GM13976 (cell line): ENCODE measurements at regions not wholly inside any gene's neighbourhood (a gene's known extent, or its start where the extent isn't known, plus 50 kb on each side); places are given as distances from the start of the nearest gene placed in this dataset.
"Not testable (repeated sequence)": the region's sequence is repeated elsewhere in the genome, so short reads cannot be mapped to it uniquely, and the experiment has no call there.

ENCODE experiments used
- DNase-seq: peaks from one replicate; pipeline ENCODE4 v3.0.0; 2012; ENCODE audit warnings: low spot score
- in situ Hi-C: fragments of 300-500 bp; cut with MboI; formaldehyde crosslinking; loops from one replicate; pipeline ENCODE4 v1.12.0; 2022; ENCODE audit warnings: low sequenced_read_pairs, mixed read lengths, inconsistent platforms; ENCODE audit not compliant: unreplicated experiment
- TF ChIP-seq, protein P1 (sequence below): IDR thresholded peaks from 2 replicates; pipeline ENCODE4 v1.5.1; 2012; ENCODE audit warnings: borderline replicate concordance, mild to moderate bottlenecking; ENCODE audit not compliant: insufficient read depth; ENCODE audit errors: extremely low read depth, missing control alignments, control extremely low read depth

GRCh38 chr20:23143098-23143497, 57.0 kb upstream of the CD93 start:
- in situ Hi-C loops: no loop called here
- DNase-seq: no peak
- TF ChIP-seq, protein P1, sequence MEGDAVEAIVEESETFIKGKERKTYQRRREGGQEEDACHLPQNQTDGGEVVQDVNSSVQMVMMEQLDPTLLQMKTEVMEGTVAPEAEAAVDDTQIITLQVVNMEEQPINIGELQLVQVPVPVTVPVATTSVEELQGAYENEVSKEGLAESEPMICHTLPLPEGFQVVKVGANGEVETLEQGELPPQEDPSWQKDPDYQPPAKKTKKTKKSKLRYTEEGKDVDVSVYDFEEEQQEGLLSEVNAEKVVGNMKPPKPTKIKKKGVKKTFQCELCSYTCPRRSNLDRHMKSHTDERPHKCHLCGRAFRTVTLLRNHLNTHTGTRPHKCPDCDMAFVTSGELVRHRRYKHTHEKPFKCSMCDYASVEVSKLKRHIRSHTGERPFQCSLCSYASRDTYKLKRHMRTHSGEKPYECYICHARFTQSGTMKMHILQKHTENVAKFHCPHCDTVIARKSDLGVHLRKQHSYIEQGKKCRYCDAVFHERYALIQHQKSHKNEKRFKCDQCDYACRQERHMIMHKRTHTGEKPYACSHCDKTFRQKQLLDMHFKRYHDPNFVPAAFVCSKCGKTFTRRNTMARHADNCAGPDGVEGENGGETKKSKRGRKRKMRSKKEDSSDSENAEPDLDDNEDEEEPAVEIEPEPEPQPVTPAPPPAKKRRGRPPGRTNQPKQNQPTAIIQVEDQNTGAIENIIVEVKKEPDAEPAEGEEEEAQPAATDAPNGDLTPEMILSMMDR: no peak

- TF ChIP-seq, protein P1: no peak
- in situ Hi-C loops: no loop called here
- DNase-seq: peak; percentile 62
Observed at GRCh38 chr20:23142162-23143050, 56.3 kb upstream of the CD93 start.

GRCh38 chr20:23141450-23142161, 55.5 kb upstream of the CD93 start:
- TF ChIP-seq, protein P1: no peak
- no peak for DNase-seq
- in situ Hi-C loops: no loop called here

DNA sequence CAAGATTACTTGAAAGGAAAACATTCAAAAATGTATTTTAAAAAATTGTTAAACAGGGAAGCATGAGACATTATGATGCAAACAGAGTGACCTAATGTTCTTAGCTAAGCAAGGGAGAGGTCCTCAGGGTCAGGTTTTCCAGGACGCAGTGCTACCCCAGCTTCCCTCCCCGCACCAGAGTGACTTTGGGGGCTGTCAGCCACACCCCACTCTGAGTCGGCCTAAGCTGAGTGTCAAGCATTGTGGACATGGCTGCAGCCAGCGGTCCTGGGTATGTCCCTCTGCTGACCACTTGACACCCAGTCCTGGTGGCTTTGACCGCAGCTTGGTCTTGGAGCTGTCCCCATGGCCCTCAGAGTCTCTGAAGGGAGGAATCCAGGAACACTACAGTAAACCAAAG, 54.9 kb upstream of the CD93 start:
- in situ Hi-C loops: no loop called here
- TF ChIP-seq, protein P1: no peak
- no peak for DNase-seq

DNA sequence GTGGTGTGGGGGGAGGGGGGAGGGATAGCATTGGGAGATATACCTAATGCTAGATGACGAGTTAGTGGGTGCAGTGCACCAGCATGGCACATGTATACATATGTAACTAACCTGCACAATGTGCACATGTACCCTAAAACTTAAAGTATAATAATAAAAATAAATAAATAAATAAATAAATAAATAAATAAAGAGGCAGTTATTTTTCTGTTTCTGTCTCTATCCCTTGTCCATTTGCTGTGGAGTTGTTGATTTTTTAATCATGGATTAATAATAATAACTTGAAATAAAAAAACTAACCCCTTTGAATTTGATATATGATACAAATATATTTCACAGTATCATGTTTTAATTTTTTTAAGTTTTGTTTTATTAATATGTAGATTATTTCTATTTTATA, 53.9 kb upstream of the CD93 start:
- in situ Hi-C loops, DNase-seq: not testable (repeated sequence)

DNA sequence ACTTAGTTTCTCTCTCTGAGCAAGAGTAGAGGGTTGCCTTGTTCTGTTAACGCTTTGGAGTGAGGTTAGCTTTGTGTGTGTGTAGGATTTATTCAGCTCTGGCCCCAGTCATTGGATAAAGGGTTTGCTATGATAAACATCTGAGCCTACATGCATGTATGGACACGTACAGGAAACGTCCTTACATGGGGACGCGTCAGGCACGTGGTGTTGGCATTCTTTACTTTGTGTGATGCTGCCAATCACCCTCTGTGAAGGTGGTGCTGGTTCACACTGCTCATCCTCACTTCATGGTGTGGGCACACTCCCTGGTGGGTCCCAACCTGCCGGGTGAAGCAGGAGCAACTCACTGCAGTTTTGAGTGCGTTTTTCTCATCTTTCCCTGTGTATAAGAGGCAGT, 53.4 kb upstream of the CD93 start:
- no peak for DNase-seq
- in situ Hi-C loops: no loop called here
- TF ChIP-seq, protein P1: no peak

GRCh38 chr20:23138682-23139081, 52.6 kb upstream of the CD93 start:
- DNase-seq: no peak
- TF ChIP-seq, protein P1: no peak
- in situ Hi-C loops: no loop called here
